ENCODE measurements at regions not wholly inside any gene's neighbourhood (a gene's known extent, or its start where the extent isn't known, plus 50 kb on each side); places are given as distances from the start of the nearest gene placed in this dataset.
A peak's percentile ranks its signal among the peaks of the same experiment; 100 is the strongest.

DNA sequence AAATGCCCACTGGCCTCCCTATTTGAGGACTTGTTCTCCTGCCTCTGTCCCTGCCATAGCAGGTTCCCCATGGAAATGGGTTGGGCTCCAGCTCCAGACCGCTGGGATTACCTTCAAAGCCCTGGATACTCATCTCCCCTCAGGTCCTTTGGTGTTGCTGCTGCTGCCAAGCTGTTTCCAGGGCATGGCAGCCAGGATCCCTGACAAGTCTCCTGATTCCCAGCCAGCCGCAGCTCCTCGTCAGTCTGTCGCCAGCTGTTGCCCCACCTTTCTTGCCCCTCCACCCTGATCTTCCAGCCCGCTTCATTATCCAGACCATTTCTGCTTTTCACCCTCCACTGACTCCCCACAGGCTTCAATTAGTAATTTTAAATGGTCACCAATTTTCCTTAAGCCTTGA, 68.3 kb upstream of the KCND3 start:
- Histone ChIP-seq H3F3A (ENCODE audit: low read depth) (no peaks in the 10 kb centered on the region), H3K4me3 (no peak overlapping the region), H3K27ac (no peak overlapping the region), H3K27me3 (no peaks in the 10 kb centered on the region), H4K20me1 (ENCODE audit: low read depth) (no peaks in the 10 kb centered on the region), H3K9me3 (ENCODE audit: low read depth) (no peaks in the 10 kb centered on the region), H3K4me2 (no peak overlapping the region), H3K36me3 (no peaks in the 10 kb centered on the region), H2AFZ (replicated peaks) (no peak overlapping the region), H3K4me1 (no peaks in the 10 kb centered on the region), H3K79me2 (ENCODE audit: low read depth) (no peaks in the 10 kb centered on the region), H3K9ac (no peak overlapping the region)
- Mint-ChIP-seq H3K27ac (no peak overlapping the region), H3K4me1 (no peaks in the 10 kb centered on the region), H3K9me3 (peaks cover 2% of the 10 kb centered on the region), H3K4me3 (no peak overlapping the region), H3K27me3 (ENCODE audit: insufficient read depth, low read depth) (no peaks in the 10 kb centered on the region), H3K36me3 (no peaks in the 10 kb centered on the region)
- DNase-seq (ENCODE audit: low spot score): no peak
- TF ChIP-seq EZH2phosphoT487 (IDR thresholded peaks at IDR 0.05): no peak
- TF ChIP-seq EZH2 (IDR thresholded peaks at IDR 0.05): no peak
- TF ChIP-seq, protein P1, sequence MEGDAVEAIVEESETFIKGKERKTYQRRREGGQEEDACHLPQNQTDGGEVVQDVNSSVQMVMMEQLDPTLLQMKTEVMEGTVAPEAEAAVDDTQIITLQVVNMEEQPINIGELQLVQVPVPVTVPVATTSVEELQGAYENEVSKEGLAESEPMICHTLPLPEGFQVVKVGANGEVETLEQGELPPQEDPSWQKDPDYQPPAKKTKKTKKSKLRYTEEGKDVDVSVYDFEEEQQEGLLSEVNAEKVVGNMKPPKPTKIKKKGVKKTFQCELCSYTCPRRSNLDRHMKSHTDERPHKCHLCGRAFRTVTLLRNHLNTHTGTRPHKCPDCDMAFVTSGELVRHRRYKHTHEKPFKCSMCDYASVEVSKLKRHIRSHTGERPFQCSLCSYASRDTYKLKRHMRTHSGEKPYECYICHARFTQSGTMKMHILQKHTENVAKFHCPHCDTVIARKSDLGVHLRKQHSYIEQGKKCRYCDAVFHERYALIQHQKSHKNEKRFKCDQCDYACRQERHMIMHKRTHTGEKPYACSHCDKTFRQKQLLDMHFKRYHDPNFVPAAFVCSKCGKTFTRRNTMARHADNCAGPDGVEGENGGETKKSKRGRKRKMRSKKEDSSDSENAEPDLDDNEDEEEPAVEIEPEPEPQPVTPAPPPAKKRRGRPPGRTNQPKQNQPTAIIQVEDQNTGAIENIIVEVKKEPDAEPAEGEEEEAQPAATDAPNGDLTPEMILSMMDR (IDR thresholded peaks at IDR 0.05): no peak

DNA sequence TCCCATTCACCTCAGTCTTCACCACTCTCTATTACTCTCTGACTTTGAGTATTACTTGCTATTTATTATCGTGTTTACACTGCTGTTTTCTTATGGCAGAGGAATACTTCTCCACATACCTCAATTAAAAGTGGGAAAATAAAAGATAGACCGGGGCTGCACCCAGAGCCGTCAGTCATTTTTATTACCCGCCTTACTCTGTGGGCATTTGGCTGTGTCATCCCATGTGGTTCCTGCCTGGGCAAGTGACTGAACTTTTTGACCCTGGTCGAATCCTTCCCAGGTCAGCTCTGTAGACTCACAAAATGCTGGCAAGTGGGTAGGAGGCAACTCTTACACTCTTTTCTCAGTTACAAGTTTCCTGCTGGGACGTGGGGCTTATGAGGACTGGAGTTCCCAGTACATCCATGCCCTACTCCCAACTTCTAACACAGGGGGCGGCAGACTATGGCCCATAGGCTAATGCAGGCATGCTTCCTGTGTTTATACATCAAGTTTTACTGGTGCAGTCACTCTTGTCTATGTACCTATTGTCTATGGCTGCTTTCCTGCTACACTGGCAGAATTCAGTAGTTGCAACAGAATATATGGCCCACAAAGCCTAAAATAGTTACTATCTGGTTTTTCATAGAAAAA, 69.5 kb upstream of the KCND3 start:
- no peaks in the 10 kb centered on the region for H3K36me3 ChIP-seq
- Mint-ChIP-seq H3K4me1 (peaks cover 2% of the 10 kb centered on the region), H3K27ac (no peak overlapping the region), H3K27me3 (ENCODE audit: insufficient read depth, low read depth) (no peaks in the 10 kb centered on the region), H3K36me3 (no peaks in the 10 kb centered on the region), H3K9me3 (peaks cover 4% of the 10 kb centered on the region), H3K4me3 (no peak overlapping the region)
- no peaks in the 10 kb centered on the region for H3K79me2 ChIP-seq (ENCODE audit: low read depth)
- H4K20me1 ChIP-seq (ENCODE audit: low read depth): no peaks in the 10 kb centered on the region
- no peak overlapping the region for H3K4me3 ChIP-seq
- no peaks in the 10 kb centered on the region for H3F3A ChIP-seq (ENCODE audit: low read depth)
- no peaks in the 10 kb centered on the region for H3K4me1 ChIP-seq
- H3K27ac ChIP-seq: no peak overlapping the region
- DNase-seq (ENCODE audit: low spot score): peak; percentile 20
- H3K4me2 ChIP-seq: no peak overlapping the region
- no peak overlapping the region for H3K9ac ChIP-seq
- no peaks in the 10 kb centered on the region for H3K9me3 ChIP-seq (ENCODE audit: low read depth)
- no peaks in the 10 kb centered on the region for H3K27me3 ChIP-seq
- no peak overlapping the region for H2AFZ ChIP-seq (replicated peaks)
- TF ChIP-seq EZH2 (IDR thresholded peaks at IDR 0.05) (no peak), EZH2phosphoT487 (IDR thresholded peaks at IDR 0.05) (no peak)
- TF ChIP-seq, protein P1 (IDR thresholded peaks at IDR 0.05): peak; percentile 37

GRCh38 chr1:112059679-112060078, 70.2 kb upstream of the KCND3 start:
- no peaks in the 10 kb centered on the region for H3K36me3 Mint-ChIP-seq
- H3K27ac Mint-ChIP-seq: no peak overlapping the region
- Histone ChIP-seq H4K20me1 (ENCODE audit: low read depth) (no peaks in the 10 kb centered on the region), H3K9me3 (ENCODE audit: low read depth) (no peaks in the 10 kb centered on the region), H3K9ac (no peak overlapping the region), H3K27ac (no peak overlapping the region), H3K4me2 (no peak overlapping the region), H2AFZ (replicated peaks) (no peak overlapping the region), H3K4me3 (no peak overlapping the region), H3K79me2 (ENCODE audit: low read depth) (no peaks in the 10 kb centered on the region), H3K4me1 (no peaks in the 10 kb centered on the region), H3K36me3 (no peaks in the 10 kb centered on the region), H3F3A (ENCODE audit: low read depth) (no peaks in the 10 kb centered on the region), H3K27me3 (no peaks in the 10 kb centered on the region)
- H3K4me1 Mint-ChIP-seq: peaks cover 9% of the 10 kb centered on the region
- H3K27me3 Mint-ChIP-seq (ENCODE audit: insufficient read depth, low read depth): peaks cover 2% of the 10 kb centered on the region
- H3K9me3 Mint-ChIP-seq: peaks cover 6% of the 10 kb centered on the region
- DNase-seq (ENCODE audit: low spot score): no peak
- TF ChIP-seq EZH2 (IDR thresholded peaks at IDR 0.05) (no peak), EZH2phosphoT487 (IDR thresholded peaks at IDR 0.05) (no peak)
- TF ChIP-seq, protein P1 (IDR thresholded peaks at IDR 0.05): no peak
- no peak overlapping the region for H3K4me3 Mint-ChIP-seq
